Cardiac fibroblast (primary cell): ENCODE measurements at regions not wholly inside any gene's neighbourhood (a gene's known extent, or its start where the extent isn't known, plus 50 kb on each side); places are given as distances from the start of the nearest gene placed in this dataset.

Experiments used
- DNase-seq, 2 donors: peaks; one replicate each; pipeline versions ENCODE4 v3.0.0 to v3.0.0-alpha.2; 2010; ENCODE audit warnings: low read depth in 2 of 2
- H3K4me3 ChIP-seq, 2 donors: replicated peaks in 1 of 2; 1 replicate in 1 of 2; 2 replicates in 1 of 2; pipeline ENCODE4 v1.5.1; 2011; ENCODE audit warnings: low read depth in 2 of 2, low read length in 2 of 2, mild to moderate bottlenecking in 2 of 2, moderate library complexity in 1 of 2
- TF ChIP-seq, protein P1 (sequence below): IDR thresholded peaks from one replicate; pipeline ENCODE4 v1.5.1; 2011; ENCODE audit warnings: low read depth, mild to moderate bottlenecking, low read length, inconsistent platforms

DNA sequence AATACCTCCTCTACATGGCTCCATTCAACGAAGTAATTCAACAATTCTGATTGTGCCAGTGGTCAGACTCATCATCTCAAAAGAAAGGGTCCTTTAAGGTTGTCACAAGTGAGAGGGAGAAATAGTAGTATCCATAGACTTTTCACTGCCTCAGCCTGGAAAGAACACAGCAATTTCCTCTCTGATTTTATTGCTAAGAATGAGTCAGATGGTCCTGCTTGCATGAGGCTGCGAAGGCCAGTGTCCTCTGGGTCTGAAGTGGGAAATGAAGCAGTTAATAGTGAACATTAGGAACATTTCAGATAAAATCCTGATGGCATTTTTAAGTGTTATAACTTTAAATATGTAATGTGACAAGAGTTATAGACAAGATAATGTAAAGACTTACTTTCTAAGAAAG is 979.0 kb downstream of the EFNA5 start:
- peak in 1 of 2 donors; percentile 6 for DNase-seq
- H3K4me3 ChIP-seq: no peak overlapping the region
- TF ChIP-seq, protein P1, sequence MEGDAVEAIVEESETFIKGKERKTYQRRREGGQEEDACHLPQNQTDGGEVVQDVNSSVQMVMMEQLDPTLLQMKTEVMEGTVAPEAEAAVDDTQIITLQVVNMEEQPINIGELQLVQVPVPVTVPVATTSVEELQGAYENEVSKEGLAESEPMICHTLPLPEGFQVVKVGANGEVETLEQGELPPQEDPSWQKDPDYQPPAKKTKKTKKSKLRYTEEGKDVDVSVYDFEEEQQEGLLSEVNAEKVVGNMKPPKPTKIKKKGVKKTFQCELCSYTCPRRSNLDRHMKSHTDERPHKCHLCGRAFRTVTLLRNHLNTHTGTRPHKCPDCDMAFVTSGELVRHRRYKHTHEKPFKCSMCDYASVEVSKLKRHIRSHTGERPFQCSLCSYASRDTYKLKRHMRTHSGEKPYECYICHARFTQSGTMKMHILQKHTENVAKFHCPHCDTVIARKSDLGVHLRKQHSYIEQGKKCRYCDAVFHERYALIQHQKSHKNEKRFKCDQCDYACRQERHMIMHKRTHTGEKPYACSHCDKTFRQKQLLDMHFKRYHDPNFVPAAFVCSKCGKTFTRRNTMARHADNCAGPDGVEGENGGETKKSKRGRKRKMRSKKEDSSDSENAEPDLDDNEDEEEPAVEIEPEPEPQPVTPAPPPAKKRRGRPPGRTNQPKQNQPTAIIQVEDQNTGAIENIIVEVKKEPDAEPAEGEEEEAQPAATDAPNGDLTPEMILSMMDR: no peak

DNA sequence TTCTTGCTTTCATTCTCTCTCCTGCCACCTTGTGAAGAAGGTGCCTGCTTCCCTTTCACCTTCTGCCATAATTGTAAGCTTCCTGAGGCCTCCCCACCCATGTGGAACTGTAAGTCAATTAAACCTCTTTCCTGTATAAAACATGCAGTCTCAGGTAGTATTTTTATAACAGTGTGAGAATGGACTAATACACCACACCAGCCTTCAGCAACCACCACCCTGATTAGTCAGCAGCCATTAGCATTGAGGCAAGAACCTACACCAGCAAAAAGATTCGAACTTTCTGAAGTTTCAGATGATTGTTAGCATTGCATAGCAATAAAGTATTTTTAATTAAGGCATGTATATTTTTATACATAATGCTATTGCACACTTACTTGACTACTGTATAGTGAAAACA is 980.2 kb downstream of the EFNA5 start:
- no peak for DNase-seq

DNA sequence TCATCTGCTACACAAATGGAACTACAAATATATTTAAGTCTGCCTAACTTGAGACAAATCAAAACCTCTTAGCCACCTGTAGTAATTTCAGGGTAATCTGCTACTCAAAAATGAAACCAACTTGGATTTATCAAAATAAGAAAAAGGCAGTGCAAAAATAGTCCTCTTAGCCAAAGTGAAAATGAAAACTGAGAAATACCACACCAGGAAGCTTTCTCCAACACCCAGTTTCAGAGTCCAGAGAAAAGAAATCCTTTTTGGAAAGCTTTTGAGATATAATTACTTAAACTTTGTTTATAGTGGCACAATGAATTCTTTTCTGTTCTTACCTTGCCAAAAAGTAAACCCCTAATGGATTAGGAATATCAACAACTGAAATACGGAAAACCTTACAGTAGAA is 990.4 kb downstream of the EFNA5 start:
- peak in 1 of 2 donors; percentile 7 for DNase-seq
- H3K4me3 ChIP-seq: no peak overlapping the region
- TF ChIP-seq, protein P1: no peak

More for the DNA sequence above, 980.2 kb downstream of the EFNA5 start:
- H3K4me3 ChIP-seq: no peak overlapping the region
- TF ChIP-seq, protein P1: no peak

- no peak overlapping the region for H3K4me3 ChIP-seq
- TF ChIP-seq, protein P1: no peak
- no peak for DNase-seq
Observed at GRCh38 chr5:106677057-106677456, 993.7 kb downstream of the EFNA5 start.

GRCh38 chr5:106675687-106676086 is 995.0 kb downstream of the EFNA5 start:
- H3K4me3 ChIP-seq: no peak overlapping the region
- TF ChIP-seq, protein P1: no peak
- no peak for DNase-seq

DNA sequence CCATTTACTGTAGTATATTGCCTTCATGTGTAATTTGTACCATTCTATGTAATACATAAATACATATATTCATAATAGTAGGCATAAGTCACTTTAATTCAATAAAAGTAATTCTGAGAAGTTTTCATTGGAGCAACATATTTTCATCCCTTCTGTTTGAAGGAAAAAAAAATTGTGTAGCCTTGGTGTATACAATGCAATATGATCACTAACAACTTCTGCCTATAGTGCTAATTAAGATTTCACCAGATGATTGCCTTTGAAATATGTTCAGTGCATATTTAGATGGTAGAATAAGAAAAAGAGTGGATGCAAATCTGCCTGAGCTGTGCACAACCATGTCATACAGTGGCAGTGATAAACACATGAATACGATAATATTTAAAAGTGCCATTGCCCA is 996.8 kb downstream of the EFNA5 start:
- H3K4me3 ChIP-seq: no peak overlapping the region
- no peak for DNase-seq
- TF ChIP-seq, protein P1: no peak

DNA sequence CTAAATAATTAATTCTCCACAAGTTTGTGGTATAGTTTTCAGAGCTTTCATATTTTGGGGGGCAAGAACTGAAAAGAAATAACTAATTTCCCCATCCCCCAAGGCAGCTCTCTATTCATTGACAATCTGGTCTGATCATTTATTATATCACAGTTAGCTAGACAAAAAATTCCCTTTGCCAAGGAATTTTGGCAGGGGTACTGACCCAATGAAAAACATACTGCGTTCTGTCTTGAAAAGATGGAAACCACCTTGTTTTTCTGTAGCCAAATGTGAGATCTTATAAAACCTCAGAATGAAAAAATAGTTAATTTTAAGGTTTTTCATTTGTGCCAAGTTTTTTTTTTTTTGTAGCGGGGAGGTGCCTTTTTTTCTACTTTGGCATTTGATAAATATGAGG is 1008.9 kb downstream of the EFNA5 start:
- no peak overlapping the region for H3K4me3 ChIP-seq
- no peak for DNase-seq
- TF ChIP-seq, protein P1: no peak
